SH-SY5Y (cell line): ENCODE measurements at regions not wholly inside any gene's neighbourhood (a gene's known extent, or its start where the extent isn't known, plus 50 kb on each side); places are given as distances from the start of the nearest gene placed in this dataset.

Experiments used
- GATA2 ChIP-seq: IDR thresholded peaks from 2 replicates; pipeline ENCODE4 v1.6.1; 2011; ENCODE audit warnings: mild to moderate bottlenecking, low read depth, low read length
- GATA3 ChIP-seq: IDR thresholded peaks from 2 replicates; pipeline ENCODE4 v1.6.1; 2011; ENCODE audit warnings: low read depth, mild to moderate bottlenecking, low read length, moderate library complexity

- TF ChIP-seq GATA2 (no peak), GATA3 (no peak)
Measured at GRCh38 chr7:85705076-85705475, 518.2 kb upstream of the SEMA3D start.
